WTC11 (cell line): ENCODE measurements at regions not wholly inside any gene's neighbourhood (a gene's known extent, or its start where the extent isn't known, plus 50 kb on each side); places are given as distances from the start of the nearest gene placed in this dataset.

Experiments
- ATAC-seq: fragments of 200-7000 bp; cut with Tn5 transposase; 2 replicates; pipeline ENCODE4 v1.10.0; 2021; ENCODE audit warnings: mild to moderate bottlenecking, moderate library complexity
- CTCF ChIA-PET: fragments of 300-600 bp; sonication (Branson Sonifier 250); formaldehyde crosslinking; loops from one replicate; lab custom pipeline; 2021; ENCODE audit warnings: antibody characterized with exemption; lab: Charles Lee
- POLR2A ChIA-PET: fragments of 350-600 bp; sonication (Branson Sonifier 250); formaldehyde crosslinking; loops from one replicate; lab custom pipeline; 2021; ENCODE audit warnings: antibody characterized with exemption; lab: Charles Lee
- DNase-seq: peaks from one replicate; pipeline ENCODE4 v3.0.0; 2021; ENCODE audit warnings: low spot score
- H3K27ac Mint-ChIP-seq: 2 replicates; pipeline ENCODE4 v1.8.0; 2021; ENCODE audit warnings: mixed read lengths
- H3K27me3 Mint-ChIP-seq: 2 replicates; pipeline ENCODE4 v1.8.0; 2021; ENCODE audit warnings: low read depth, mild to moderate bottlenecking, moderate library complexity, mixed read lengths
- H3K36me3 Mint-ChIP-seq: 2 replicates; pipeline ENCODE4 v1.8.0; 2021; ENCODE audit warnings: mixed read lengths
- H3K4me1 Mint-ChIP-seq: 2 replicates; pipeline ENCODE4 v1.8.0; 2022; ENCODE audit warnings: mixed read lengths
- H3K4me3 Mint-ChIP-seq: 2 replicates; pipeline ENCODE4 v1.8.0; 2021; ENCODE audit warnings: mild to moderate bottlenecking, moderate library complexity, mixed read lengths
- H3K9me3 Mint-ChIP-seq: 2 replicates; pipeline ENCODE4 v1.8.0; 2021; ENCODE audit warnings: mixed read lengths
- ATF6 ChIP-seq: sonication (generic); formaldehyde crosslinking; IDR thresholded peaks from 2 replicates; pipeline ENCODE4 v1.8.1; 2023; ENCODE audit warnings: mild to moderate bottlenecking, missing genetic modification reagents
- E2F1 ChIP-seq: sonication (generic); formaldehyde crosslinking; IDR thresholded peaks from 2 replicates; pipeline ENCODE4 v1.8.0; 2022; ENCODE audit warnings: mild to moderate bottlenecking, missing genetic modification reagents
- HMGA2 ChIP-seq: fragments of 250-450 bp; sonication (Bioruptor Pico); IDR thresholded peaks from 2 replicates; pipeline ENCODE4 v1.4.0; 2021; ENCODE audit warnings: mild to moderate bottlenecking, moderate library complexity
- JAZF1 ChIP-seq: fragments of 250-450 bp; sonication (Bioruptor Pico); IDR thresholded peaks from 2 replicates; pipeline ENCODE4 v1.9.0; 2021; ENCODE audit warnings: moderate library complexity, mild to moderate bottlenecking, inconsistent platforms
- MXD4 ChIP-seq: fragments of 250-450 bp; sonication (Bioruptor Pico); IDR thresholded peaks from 2 replicates; pipeline ENCODE4 v1.8.0; 2021; ENCODE audit warnings: mild to moderate bottlenecking, moderate library complexity, borderline replicate concordance
- OVOL2 ChIP-seq: fragments of 250-450 bp; sonication (Bioruptor Pico); IDR thresholded peaks from 2 replicates; pipeline ENCODE4 v1.9.0; 2021; ENCODE audit warnings: mild to moderate bottlenecking, borderline replicate concordance
- PRDM15 ChIP-seq: sonication (generic); formaldehyde crosslinking; IDR thresholded peaks from 2 replicates; pipeline ENCODE4 v1.8.0; 2022; ENCODE audit warnings: missing genetic modification reagents
- PRRX2 ChIP-seq: fragments of 250-450 bp; sonication (Bioruptor Pico); IDR thresholded peaks from 2 replicates; pipeline ENCODE4 v1.8.0; 2021; ENCODE audit warnings: mild to moderate bottlenecking
- USF1 ChIP-seq: sonication (generic); formaldehyde crosslinking; IDR thresholded peaks from 2 replicates; pipeline ENCODE4 v1.8.0; 2022; ENCODE audit warnings: mild to moderate bottlenecking, missing genetic modification reagents
- ZNF425 ChIP-seq: fragments of 250-450 bp; sonication (Bioruptor Pico); conservative IDR thresholded peaks from 2 replicates; pipeline ENCODE4 v1.9.0; 2021; ENCODE audit warnings: mild to moderate bottlenecking

- H3K36me3 Mint-ChIP-seq, result no peaks in the 10 kb centered on the region
Observed at GRCh38 chr20:24786111-24786495, 163.0 kb upstream of the CST7 start.

More at GRCh38 chr20:24786111-24786495, 163.0 kb upstream of the CST7 start:
- H3K27me3 Mint-ChIP-seq, result no peaks in the 10 kb centered on the region
- no peak overlapping the region for H3K4me3 Mint-ChIP-seq
- ATAC-seq, result no peak
- no peak for DNase-seq
- H3K27ac Mint-ChIP-seq, result no peak overlapping the region
- TF ChIP-seq PRDM15 (CRISPR knock-in tag), result no peak
- no peak for TF ChIP-seq USF1 (CRISPR knock-in tag)
- TF ChIP-seq ZNF425, result no peak
- TF ChIP-seq E2F1 (CRISPR knock-in tag), result no peak
- no peak for TF ChIP-seq OVOL2 (CRISPR knock-in tag)
- no peak for TF ChIP-seq ATF6 (CRISPR knock-in tag)
- TF ChIP-seq JAZF1 (CRISPR knock-in tag), result no peak
- no peak for TF ChIP-seq PRRX2 (CRISPR knock-in tag)
- no peak for TF ChIP-seq MXD4 (CRISPR knock-in tag)
- TF ChIP-seq HMGA2, result no peak
- no peaks in the 10 kb centered on the region for H3K9me3 Mint-ChIP-seq
- ChIA-PET CTCF (interaction anchor here (4.8 kb wide), 1 partner anchor 131 kb away, joined by 54 read pairs; no protein-coding TSS in a partner anchor), POLR2A (no interaction called here)
- peaks cover 12% of the 10 kb centered on the region for H3K4me1 Mint-ChIP-seq
